OCI-M1 (cell line): ENCODE measurements at regions not wholly inside any gene's neighbourhood (a gene's known extent, or its start where the extent isn't known, plus 50 kb on each side); places are given as distances from the start of the nearest gene placed in this dataset.

Experiments used
- DNase-seq: peaks from one replicate; lab custom pipeline; 2025; lab: John Stamatoyannopoulos, UW

- no peak for DNase-seq
These were observed 335.0 kb downstream of the TGFB2 start for GRCh38 chr1:218679988-218680748.

GRCh38 chr1:218683242-218683641 lies 338.1 kb downstream of the TGFB2 start:
- no peak for DNase-seq

GRCh38 chr1:218686258-218686657 lies 341.1 kb downstream of the TGFB2 start:
- DNase-seq, result no peak

GRCh38 chr1:218686761-218687160 lies 341.6 kb downstream of the TGFB2 start:
- no peak for DNase-seq

GRCh38 chr1:218692808-218693207 lies 347.7 kb downstream of the TGFB2 start:
- peak; percentile 64 for DNase-seq

- no peak for DNase-seq
These were observed 348.5 kb downstream of the TGFB2 start for GRCh38 chr1:218693599-218693998.

- DNase-seq, result no peak
These were observed 348.9 kb downstream of the TGFB2 start for GRCh38 chr1:218694085-218694484.

- no peak for DNase-seq
These were observed 349.5 kb downstream of the TGFB2 start for GRCh38 chr1:218694636-218695035.

- DNase-seq, result no peak
These were observed 350.4 kb downstream of the TGFB2 start for GRCh38 chr1:218695525-218695924.

- no peak for DNase-seq
These were observed 353.0 kb downstream of the TGFB2 start for GRCh38 chr1:218698141-218698540.

GRCh38 chr1:218699421-218699820 lies 354.3 kb downstream of the TGFB2 start:
- DNase-seq, result no peak

- DNase-seq, result no peak
These were observed 354.7 kb downstream of the TGFB2 start for GRCh38 chr1:218699865-218700264.

- no peak for DNase-seq
These were observed 355.5 kb downstream of the TGFB2 start for GRCh38 chr1:218700666-218701065.

- DNase-seq, result no peak
These were observed 356.0 kb downstream of the TGFB2 start for GRCh38 chr1:218701131-218701530.

GRCh38 chr1:218702775-218703174 lies 357.6 kb downstream of the TGFB2 start:
- no peak for DNase-seq

- no peak for DNase-seq
These were observed 358.7 kb downstream of the TGFB2 start for GRCh38 chr1:218703836-218704235.

- DNase-seq, result no peak
These were observed 360.3 kb downstream of the TGFB2 start for GRCh38 chr1:218705391-218705790.

GRCh38 chr1:218705911-218706893 lies 361.1 kb downstream of the TGFB2 start:
- DNase-seq, result no peak

GRCh38 chr1:218711001-218711400 lies 365.9 kb downstream of the TGFB2 start:
- DNase-seq, result no peak

GRCh38 chr1:218711884-218712674 lies 366.9 kb downstream of the TGFB2 start:
- no peak for DNase-seq

- DNase-seq, result no peak
These were observed 367.5 kb downstream of the TGFB2 start for GRCh38 chr1:218712677-218713076.
